ENCODE measurements at regions not wholly inside any gene's neighbourhood (a gene's known extent, or its start where the extent isn't known, plus 50 kb on each side); places are given as distances from the start of the nearest gene placed in this dataset.
"Not testable (repeated sequence)": the region's sequence is repeated elsewhere in the genome, so short reads cannot be mapped to it uniquely, and the experiment has no call there.

GRCh38 chr20:58033026-58033536 lies 195.4 kb downstream of the ANKRD60 start:
- no peak for DNase-seq

- no peak for DNase-seq
Measured at GRCh38 chr20:58032599-58032998, 195.9 kb downstream of the ANKRD60 start.

GRCh38 chr20:58031350-58031749 lies 197.1 kb downstream of the ANKRD60 start:
- DNase-seq = not testable (repeated sequence)

- no peak for DNase-seq
Measured at GRCh38 chr20:58028123-58028522, 200.3 kb downstream of the ANKRD60 start.

- no peak for DNase-seq
Measured at GRCh38 chr20:58026361-58026760, 202.1 kb downstream of the ANKRD60 start.

- DNase-seq = no peak
Measured at GRCh38 chr20:58025233-58025632, 203.2 kb downstream of the ANKRD60 start.

- DNase-seq = no peak
Measured at GRCh38 chr20:58024241-58024721, 204.2 kb downstream of the ANKRD60 start.

- no peak for DNase-seq
Measured at GRCh38 chr20:58023781-58024180, 204.7 kb downstream of the ANKRD60 start.

GRCh38 chr20:58023346-58023745 lies 205.1 kb downstream of the ANKRD60 start:
- no peak for DNase-seq

GRCh38 chr20:58022711-58023110 lies 205.7 kb downstream of the ANKRD60 start:
- no peak for DNase-seq

- DNase-seq = no peak
Measured at GRCh38 chr20:58021481-58021880, 207.0 kb downstream of the ANKRD60 start.

- no peak for DNase-seq
Measured at GRCh38 chr20:58020656-58021454, 207.6 kb downstream of the ANKRD60 start.

GRCh38 chr20:58019850-58020625 lies 208.4 kb downstream of the ANKRD60 start:
- DNase-seq = no peak

- no peak for DNase-seq
Measured at GRCh38 chr20:58019027-58019849, 209.2 kb downstream of the ANKRD60 start.

- DNase-seq = no peak
Measured at GRCh38 chr20:58018590-58018989, 209.9 kb downstream of the ANKRD60 start.

- no peak for DNase-seq
Measured at GRCh38 chr20:58017970-58018530, 210.4 kb downstream of the ANKRD60 start.

GRCh38 chr20:58017231-58017969 lies 211.1 kb downstream of the ANKRD60 start:
- DNase-seq = no peak

- no peak for DNase-seq
Measured at GRCh38 chr20:58016779-58017178, 211.7 kb downstream of the ANKRD60 start.

- DNase-seq = no peak
Measured at GRCh38 chr20:58014628-58015315, 213.7 kb downstream of the ANKRD60 start.

- DNase-seq = no peak
Measured at GRCh38 chr20:58012731-58013510, 215.5 kb downstream of the ANKRD60 start.
